ENCODE measurements at regions not wholly inside any gene's neighbourhood (a gene's known extent, or its start where the extent isn't known, plus 50 kb on each side); places are given as distances from the start of the nearest gene placed in this dataset.

- TF ChIP-seq, protein P1, sequence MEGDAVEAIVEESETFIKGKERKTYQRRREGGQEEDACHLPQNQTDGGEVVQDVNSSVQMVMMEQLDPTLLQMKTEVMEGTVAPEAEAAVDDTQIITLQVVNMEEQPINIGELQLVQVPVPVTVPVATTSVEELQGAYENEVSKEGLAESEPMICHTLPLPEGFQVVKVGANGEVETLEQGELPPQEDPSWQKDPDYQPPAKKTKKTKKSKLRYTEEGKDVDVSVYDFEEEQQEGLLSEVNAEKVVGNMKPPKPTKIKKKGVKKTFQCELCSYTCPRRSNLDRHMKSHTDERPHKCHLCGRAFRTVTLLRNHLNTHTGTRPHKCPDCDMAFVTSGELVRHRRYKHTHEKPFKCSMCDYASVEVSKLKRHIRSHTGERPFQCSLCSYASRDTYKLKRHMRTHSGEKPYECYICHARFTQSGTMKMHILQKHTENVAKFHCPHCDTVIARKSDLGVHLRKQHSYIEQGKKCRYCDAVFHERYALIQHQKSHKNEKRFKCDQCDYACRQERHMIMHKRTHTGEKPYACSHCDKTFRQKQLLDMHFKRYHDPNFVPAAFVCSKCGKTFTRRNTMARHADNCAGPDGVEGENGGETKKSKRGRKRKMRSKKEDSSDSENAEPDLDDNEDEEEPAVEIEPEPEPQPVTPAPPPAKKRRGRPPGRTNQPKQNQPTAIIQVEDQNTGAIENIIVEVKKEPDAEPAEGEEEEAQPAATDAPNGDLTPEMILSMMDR (conservative IDR thresholded peaks at IDR 0.05; ENCODE audit: low read depth in 2 of 2), result no peak
- TF ChIP-seq, protein P2, sequence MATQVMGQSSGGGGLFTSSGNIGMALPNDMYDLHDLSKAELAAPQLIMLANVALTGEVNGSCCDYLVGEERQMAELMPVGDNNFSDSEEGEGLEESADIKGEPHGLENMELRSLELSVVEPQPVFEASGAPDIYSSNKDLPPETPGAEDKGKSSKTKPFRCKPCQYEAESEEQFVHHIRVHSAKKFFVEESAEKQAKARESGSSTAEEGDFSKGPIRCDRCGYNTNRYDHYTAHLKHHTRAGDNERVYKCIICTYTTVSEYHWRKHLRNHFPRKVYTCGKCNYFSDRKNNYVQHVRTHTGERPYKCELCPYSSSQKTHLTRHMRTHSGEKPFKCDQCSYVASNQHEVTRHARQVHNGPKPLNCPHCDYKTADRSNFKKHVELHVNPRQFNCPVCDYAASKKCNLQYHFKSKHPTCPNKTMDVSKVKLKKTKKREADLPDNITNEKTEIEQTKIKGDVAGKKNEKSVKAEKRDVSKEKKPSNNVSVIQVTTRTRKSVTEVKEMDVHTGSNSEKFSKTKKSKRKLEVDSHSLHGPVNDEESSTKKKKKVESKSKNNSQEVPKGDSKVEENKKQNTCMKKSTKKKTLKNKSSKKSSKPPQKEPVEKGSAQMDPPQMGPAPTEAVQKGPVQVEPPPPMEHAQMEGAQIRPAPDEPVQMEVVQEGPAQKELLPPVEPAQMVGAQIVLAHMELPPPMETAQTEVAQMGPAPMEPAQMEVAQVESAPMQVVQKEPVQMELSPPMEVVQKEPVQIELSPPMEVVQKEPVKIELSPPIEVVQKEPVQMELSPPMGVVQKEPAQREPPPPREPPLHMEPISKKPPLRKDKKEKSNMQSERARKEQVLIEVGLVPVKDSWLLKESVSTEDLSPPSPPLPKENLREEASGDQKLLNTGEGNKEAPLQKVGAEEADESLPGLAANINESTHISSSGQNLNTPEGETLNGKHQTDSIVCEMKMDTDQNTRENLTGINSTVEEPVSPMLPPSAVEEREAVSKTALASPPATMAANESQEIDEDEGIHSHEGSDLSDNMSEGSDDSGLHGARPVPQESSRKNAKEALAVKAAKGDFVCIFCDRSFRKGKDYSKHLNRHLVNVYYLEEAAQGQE (IDR thresholded peaks at IDR 0.05; ENCODE audit: unreplicated experiment), result no peak
- TF ChIP-seq STAT1 (IDR thresholded peaks at IDR 0.05; ENCODE audit: unreplicated experiment), result no peak
- no peak for TF ChIP-seq EZH2 (IDR thresholded peaks at IDR 0.05; ENCODE audit: low read depth, unreplicated experiment)
- TF ChIP-seq POLR2AphosphoS5 (IDR thresholded peaks at IDR 0.05; ENCODE audit: low read depth), result no peak
- TF ChIP-seq EZH2phosphoT487 (IDR thresholded peaks at IDR 0.05; ENCODE audit: unreplicated experiment), result no peak
- TF ChIP-seq CREB1 (CRISPR knock-in tag; IDR thresholded peaks at IDR 0.05; ENCODE audit: low read depth), result no peak
- TF ChIP-seq, protein P3, sequence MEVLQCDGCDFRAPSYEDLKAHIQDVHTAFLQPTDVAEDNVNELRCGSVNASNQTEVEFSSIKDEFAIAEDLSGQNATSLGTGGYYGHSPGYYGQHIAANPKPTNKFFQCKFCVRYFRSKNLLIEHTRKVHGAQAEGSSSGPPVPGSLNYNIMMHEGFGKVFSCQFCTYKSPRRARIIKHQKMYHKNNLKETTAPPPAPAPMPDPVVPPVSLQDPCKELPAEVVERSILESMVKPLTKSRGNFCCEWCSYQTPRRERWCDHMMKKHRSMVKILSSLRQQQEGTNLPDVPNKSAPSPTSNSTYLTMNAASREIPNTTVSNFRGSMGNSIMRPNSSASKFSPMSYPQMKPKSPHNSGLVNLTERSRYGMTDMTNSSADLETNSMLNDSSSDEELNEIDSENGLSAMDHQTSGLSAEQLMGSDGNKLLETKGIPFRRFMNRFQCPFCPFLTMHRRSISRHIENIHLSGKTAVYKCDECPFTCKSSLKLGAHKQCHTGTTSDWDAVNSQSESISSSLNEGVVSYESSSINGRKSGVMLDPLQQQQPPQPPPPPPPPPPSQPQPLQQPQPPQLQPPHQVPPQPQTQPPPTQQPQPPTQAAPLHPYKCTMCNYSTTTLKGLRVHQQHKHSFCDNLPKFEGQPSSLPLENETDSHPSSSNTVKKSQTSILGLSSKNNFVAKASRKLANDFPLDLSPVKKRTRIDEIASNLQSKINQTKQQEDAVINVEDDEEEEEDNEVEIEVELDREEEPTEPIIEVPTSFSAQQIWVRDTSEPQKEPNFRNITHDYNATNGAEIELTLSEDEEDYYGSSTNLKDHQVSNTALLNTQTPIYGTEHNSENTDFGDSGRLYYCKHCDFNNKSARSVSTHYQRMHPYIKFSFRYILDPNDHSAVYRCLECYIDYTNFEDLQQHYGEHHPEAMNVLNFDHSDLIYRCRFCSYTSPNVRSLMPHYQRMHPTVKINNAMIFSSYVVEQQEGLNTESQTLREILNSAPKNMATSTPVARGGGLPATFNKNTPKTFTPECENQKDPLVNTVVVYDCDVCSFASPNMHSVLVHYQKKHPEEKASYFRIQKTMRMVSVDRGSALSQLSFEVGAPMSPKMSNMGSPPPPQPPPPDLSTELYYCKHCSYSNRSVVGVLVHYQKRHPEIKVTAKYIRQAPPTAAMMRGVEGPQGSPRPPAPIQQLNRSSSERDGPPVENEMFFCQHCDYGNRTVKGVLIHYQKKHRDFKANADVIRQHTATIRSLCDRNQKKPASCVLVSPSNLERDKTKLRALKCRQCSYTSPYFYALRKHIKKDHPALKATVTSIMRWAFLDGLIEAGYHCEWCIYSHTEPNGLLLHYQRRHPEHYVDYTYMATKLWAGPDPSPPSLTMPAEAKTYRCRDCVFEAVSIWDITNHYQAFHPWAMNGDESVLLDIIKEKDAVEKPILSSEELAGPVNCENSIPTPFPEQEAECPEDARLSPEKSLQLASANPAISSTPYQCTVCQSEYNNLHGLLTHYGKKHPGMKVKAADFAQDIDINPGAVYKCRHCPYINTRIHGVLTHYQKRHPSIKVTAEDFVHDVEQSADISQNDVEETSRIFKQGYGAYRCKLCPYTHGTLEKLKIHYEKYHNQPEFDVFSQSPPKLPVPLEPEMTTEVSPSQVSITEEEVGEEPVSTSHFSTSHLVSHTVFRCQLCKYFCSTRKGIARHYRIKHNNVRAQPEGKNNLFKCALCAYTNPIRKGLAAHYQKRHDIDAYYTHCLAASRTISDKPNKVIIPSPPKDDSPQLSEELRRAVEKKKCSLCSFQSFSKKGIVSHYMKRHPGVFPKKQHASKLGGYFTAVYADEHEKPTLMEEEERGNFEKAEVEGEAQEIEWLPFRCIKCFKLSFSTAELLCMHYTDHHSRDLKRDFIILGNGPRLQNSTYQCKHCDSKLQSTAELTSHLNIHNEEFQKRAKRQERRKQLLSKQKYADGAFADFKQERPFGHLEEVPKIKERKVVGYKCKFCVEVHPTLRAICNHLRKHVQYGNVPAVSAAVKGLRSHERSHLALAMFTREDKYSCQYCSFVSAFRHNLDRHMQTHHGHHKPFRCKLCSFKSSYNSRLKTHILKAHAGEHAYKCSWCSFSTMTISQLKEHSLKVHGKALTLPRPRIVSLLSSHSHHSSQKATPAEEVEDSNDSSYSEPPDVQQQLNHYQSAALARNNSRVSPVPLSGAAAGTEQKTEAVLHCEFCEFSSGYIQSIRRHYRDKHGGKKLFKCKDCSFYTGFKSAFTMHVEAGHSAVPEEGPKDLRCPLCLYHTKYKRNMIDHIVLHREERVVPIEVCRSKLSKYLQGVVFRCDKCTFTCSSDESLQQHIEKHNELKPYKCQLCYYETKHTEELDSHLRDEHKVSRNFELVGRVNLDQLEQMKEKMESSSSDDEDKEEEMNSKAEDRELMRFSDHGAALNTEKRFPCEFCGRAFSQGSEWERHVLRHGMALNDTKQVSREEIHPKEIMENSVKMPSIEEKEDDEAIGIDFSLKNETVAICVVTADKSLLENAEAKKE (CRISPR knock-in tag; IDR thresholded peaks at IDR 0.05), result no peak
These were observed 80.8 kb upstream of the HEPHL1 start for GRCh38 chr11:93940395-93940794.
